ENCODE measurements at regions not wholly inside any gene's neighbourhood (a gene's known extent, or its start where the extent isn't known, plus 50 kb on each side); places are given as distances from the start of the nearest gene placed in this dataset.

DNA sequence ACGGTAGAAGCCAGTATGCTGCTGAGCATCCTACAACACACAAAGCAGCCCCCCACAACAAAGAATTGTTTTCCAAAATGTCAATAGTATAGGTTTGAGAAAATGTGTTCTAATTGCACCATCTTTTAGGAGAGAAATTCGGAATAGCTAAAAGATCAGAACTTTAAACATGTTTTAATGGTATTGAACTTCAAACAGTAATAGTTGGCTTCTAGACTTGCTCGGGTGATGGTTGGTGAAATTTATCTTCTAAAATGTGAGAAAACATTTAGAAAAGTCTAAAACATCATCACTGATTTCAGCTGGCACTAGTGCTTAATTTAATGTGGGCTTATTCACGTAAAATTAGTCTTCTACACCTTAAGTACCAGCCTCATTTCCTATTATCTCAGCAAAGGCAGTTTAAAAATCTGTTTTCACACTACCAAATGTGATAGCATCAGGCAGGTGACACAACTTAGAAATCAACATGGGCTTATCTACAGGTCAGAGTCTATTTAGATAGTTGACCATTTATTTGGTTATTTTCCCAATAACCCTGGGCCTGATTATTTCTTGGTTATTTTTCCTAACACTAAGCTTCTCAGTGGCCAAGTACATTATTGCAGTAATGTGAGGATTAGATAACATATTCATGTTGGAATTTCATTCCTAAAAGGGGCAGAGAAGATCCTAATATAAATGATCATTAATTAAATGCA is 399.3 kb upstream of the PKN2 start:
- Histone ChIP-seq H3K27me3 (no peaks in the 10 kb centered on the region), H3K9me3 (no peaks in the 10 kb centered on the region), H3K27ac (no peak overlapping the region), H3K4me3 (no peak overlapping the region), H3K4me1 (no peaks in the 10 kb centered on the region), H3K36me3 (no peaks in the 10 kb centered on the region)
- TF ChIP-seq POLR2AphosphoS5 (IDR thresholded peaks at IDR 0.05; ENCODE audit: insufficient read depth in 1 of 2, low read depth in 1 of 2), result no peak
- TF ChIP-seq, protein P1, sequence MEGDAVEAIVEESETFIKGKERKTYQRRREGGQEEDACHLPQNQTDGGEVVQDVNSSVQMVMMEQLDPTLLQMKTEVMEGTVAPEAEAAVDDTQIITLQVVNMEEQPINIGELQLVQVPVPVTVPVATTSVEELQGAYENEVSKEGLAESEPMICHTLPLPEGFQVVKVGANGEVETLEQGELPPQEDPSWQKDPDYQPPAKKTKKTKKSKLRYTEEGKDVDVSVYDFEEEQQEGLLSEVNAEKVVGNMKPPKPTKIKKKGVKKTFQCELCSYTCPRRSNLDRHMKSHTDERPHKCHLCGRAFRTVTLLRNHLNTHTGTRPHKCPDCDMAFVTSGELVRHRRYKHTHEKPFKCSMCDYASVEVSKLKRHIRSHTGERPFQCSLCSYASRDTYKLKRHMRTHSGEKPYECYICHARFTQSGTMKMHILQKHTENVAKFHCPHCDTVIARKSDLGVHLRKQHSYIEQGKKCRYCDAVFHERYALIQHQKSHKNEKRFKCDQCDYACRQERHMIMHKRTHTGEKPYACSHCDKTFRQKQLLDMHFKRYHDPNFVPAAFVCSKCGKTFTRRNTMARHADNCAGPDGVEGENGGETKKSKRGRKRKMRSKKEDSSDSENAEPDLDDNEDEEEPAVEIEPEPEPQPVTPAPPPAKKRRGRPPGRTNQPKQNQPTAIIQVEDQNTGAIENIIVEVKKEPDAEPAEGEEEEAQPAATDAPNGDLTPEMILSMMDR (IDR thresholded peaks at IDR 0.05), result no peak
- no peak for TF ChIP-seq POLR2A (IDR thresholded peaks at IDR 0.05)
- no peak for DNase-seq (ENCODE audit: extremely low spot score in 2 of 2)
- intact Hi-C loops (cut with DNase I), result no loop called here

DNA sequence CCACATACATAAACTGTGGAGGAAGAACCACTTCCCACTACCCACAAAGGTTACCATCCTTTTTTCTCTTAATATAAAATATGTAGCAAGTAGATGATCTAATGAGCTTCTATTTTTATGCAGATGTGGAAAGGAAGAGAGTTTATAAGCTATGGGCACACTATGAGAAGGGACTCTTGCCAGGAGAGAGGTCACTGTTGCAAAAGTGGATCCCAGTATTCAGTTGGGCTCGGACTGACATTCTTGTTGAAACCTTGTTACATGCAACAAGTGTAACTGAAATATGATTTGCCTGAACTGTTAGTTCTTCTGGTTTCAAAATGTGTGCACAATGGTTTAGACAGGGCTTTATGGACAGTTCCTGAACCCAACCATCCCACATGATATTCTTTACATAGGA is 397.4 kb upstream of the PKN2 start:
- Histone ChIP-seq H3K27ac (no peak overlapping the region), H3K4me3 (no peak overlapping the region), H3K27me3 (no peaks in the 10 kb centered on the region)

DNA sequence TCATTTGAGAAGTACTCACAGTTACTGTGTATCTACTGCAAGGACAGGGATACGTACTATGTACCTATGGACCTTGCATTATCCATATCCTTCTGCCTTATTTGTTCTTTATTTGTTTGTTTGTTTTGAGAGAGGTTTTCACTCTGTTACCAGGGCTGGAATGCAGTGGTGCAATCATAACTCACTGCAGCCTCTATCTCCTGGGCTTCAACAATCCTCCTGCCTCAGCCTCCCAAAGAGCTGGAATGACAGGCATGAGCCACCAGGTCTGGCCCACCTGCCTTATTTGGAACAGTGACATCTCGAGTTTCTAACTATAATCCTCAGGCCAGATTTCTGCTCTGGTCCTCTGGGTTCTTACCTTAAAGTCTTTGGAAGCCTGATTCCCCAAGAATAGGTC is 395.5 kb upstream of the PKN2 start:
- no peaks in the 10 kb centered on the region for H3K9me3 ChIP-seq
- intact Hi-C loops (cut with DNase I), result no loop called here
- TF ChIP-seq, protein P1 (IDR thresholded peaks at IDR 0.05), result no peak
- TF ChIP-seq POLR2A (IDR thresholded peaks at IDR 0.05) (no peak), POLR2AphosphoS5 (IDR thresholded peaks at IDR 0.05; ENCODE audit: insufficient read depth in 1 of 2, low read depth in 1 of 2) (no peak)
- H3K27me3 ChIP-seq, result no peaks in the 10 kb centered on the region
- no peaks in the 10 kb centered on the region for H3K36me3 ChIP-seq
- no peak overlapping the region for H3K4me3 ChIP-seq
- no peak overlapping the region for H3K27ac ChIP-seq
- no peak for DNase-seq (ENCODE audit: extremely low spot score in 2 of 2)
- no peaks in the 10 kb centered on the region for H3K4me1 ChIP-seq

More for the DNA sequence above, 397.4 kb upstream of the PKN2 start:
- Histone ChIP-seq H3K4me1 (no peaks in the 10 kb centered on the region), H3K36me3 (no peaks in the 10 kb centered on the region), H3K9me3 (no peaks in the 10 kb centered on the region)
- intact Hi-C loops (cut with DNase I), result no loop called here
- DNase-seq (ENCODE audit: extremely low spot score in 2 of 2), result no peak
- TF ChIP-seq, protein P1 (IDR thresholded peaks at IDR 0.05), result no peak
- TF ChIP-seq POLR2AphosphoS5 (IDR thresholded peaks at IDR 0.05; ENCODE audit: insufficient read depth in 1 of 2, low read depth in 1 of 2) (no peak), POLR2A (IDR thresholded peaks at IDR 0.05) (no peak)

DNA sequence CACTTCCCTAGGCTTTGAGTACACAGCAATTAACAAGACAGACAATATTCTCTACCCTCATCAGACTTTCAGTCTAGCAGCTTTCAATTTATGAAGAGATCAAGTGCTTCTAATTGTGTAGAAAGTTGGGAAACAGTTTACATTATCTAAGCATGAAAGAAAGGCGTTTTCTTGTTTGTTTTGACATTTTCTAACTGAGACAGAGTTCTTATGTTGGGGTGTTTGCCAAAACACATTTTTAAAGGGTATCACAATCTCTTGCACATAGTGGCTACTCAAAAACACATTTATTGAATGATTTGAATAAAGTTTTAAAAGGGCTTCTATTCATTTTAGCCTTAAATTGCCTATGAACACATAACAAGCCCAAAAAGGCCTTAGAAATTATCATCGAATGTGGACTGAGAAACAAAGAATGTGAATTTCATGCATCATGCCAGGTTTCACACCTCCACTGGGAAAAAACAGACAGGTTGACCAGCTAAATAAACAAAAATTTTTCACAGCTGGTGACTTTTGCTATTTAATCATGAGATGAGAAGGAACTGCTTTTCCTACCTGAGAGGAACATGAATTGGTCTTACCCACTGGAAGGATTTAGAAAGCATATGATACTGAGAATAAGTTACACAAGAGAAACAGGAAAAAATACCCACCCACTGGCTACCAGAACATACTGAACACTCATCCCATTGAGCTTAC is 394.5 kb upstream of the PKN2 start:
- Histone ChIP-seq H3K4me1 (no peaks in the 10 kb centered on the region), H3K4me3 (no peak overlapping the region), H3K27me3 (no peaks in the 10 kb centered on the region), H3K27ac (no peak overlapping the region), H3K36me3 (no peaks in the 10 kb centered on the region), H3K9me3 (no peaks in the 10 kb centered on the region)
- intact Hi-C loops (cut with DNase I), result no loop called here
- no peak for DNase-seq (ENCODE audit: extremely low spot score in 2 of 2)
- TF ChIP-seq POLR2AphosphoS5 (IDR thresholded peaks at IDR 0.05; ENCODE audit: insufficient read depth in 1 of 2, low read depth in 1 of 2) (no peak), POLR2A (IDR thresholded peaks at IDR 0.05) (no peak)
- TF ChIP-seq, protein P1 (IDR thresholded peaks at IDR 0.05), result no peak
